ENCODE measurements at regions not wholly inside any gene's neighbourhood (a gene's known extent, or its start where the extent isn't known, plus 50 kb on each side); places are given as distances from the start of the nearest gene placed in this dataset.

GRCh38 chrY:21267164-21267563 lies 244.0 kb upstream of the RBMY1B start:
- Histone ChIP-seq H3K36me3 (no peaks in the 10 kb centered on the region), H3K9me3 (no peaks in the 10 kb centered on the region), H3K27me3 (no peaks in the 10 kb centered on the region), H3K4me1 (no peaks in the 10 kb centered on the region), H3K27ac (no peak overlapping the region), H3K4me3 (no peak overlapping the region)
- DNase-seq = no peak
- intact Hi-C loops (cut with DNase I; ENCODE audit: low total_unique reads) (no loop called here), in situ Hi-C loops (cut with MboI; ENCODE audit: low sequenced_read_pairs in 4 of 4) (loop anchor here in 1 of 4 donors (10.0 kb wide), 1 partner anchor 48 kb away; no protein-coding TSS in a partner anchor)
- no peak for ATAC-seq
- TF ChIP-seq CTCF (IDR thresholded peaks at IDR 0.05 in 4 of 5, conservative IDR thresholded peaks at IDR 0.05 in 1 of 5) (no peak), POLR2A (IDR thresholded peaks at IDR 0.05) (no peak)

DNA sequence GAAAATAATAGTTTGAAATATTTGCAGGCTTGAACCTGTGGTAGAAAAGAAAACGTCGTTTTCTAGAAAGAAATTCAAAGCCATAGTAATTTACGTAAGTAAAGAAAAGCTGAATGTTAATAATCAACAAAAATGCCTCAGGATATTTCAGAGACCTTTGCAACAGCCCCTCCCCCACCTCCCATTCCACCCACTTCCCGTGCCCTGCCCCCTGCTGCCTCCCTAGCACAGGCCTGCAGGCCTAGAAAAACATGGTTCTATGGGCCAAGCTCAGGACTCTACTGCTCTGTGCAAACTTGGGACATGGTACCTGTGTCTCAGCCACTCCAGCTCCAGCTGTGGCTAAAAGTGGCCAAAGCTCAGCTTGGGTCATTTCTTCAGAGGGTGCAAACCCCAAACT lies 223.4 kb upstream of the RBMY1B start:
- Histone ChIP-seq H3K27me3 (no peaks in the 10 kb centered on the region), H3K4me3 (no peak overlapping the region), H3K4me1 (no peaks in the 10 kb centered on the region), H3K36me3 (no peaks in the 10 kb centered on the region), H3K27ac (no peak overlapping the region), H3K9me3 (no peaks in the 10 kb centered on the region)
- TF ChIP-seq CTCF (IDR thresholded peaks at IDR 0.05 in 4 of 5, conservative IDR thresholded peaks at IDR 0.05 in 1 of 5) (no peak), POLR2A (IDR thresholded peaks at IDR 0.05) (no peak)
- in situ Hi-C loops (cut with MboI; ENCODE audit: low sequenced_read_pairs in 4 of 4) (no loop called here), intact Hi-C loops (cut with DNase I; ENCODE audit: low total_unique reads) (no loop called here)
- ATAC-seq = no peak
- no peak for DNase-seq

DNA sequence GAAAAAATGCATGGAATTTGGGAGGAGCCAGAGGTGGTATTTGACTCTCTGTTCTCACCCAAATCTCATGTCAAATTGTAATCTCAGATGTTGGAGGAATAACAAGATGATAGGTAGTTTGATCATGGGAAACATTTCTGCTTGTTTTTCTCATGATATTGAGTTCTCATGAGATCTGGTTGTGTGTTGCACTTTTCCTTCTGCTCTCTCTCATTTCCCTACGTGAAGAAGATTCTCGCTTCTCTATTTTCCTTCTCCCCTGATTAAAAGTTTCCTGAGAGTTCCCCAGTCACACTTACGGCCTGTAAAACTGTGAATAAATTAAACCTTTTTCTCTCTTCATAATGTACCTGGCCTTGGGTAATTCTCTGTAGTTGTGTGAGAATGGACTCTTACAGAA lies 222.2 kb upstream of the RBMY1B start:
- Histone ChIP-seq H3K27me3 (no peaks in the 10 kb centered on the region), H3K27ac (no peak overlapping the region), H3K4me1 (no peaks in the 10 kb centered on the region), H3K4me3 (no peak overlapping the region), H3K9me3 (no peaks in the 10 kb centered on the region), H3K36me3 (no peaks in the 10 kb centered on the region)
- in situ Hi-C loops (cut with MboI; ENCODE audit: low sequenced_read_pairs in 4 of 4) (no loop called here), intact Hi-C loops (cut with DNase I; ENCODE audit: low total_unique reads) (no loop called here)
- DNase-seq (no peak), ATAC-seq (no peak)
- TF ChIP-seq POLR2A (IDR thresholded peaks at IDR 0.05) (no peak), CTCF (IDR thresholded peaks at IDR 0.05 in 4 of 5, conservative IDR thresholded peaks at IDR 0.05 in 1 of 5) (no peak)

DNA sequence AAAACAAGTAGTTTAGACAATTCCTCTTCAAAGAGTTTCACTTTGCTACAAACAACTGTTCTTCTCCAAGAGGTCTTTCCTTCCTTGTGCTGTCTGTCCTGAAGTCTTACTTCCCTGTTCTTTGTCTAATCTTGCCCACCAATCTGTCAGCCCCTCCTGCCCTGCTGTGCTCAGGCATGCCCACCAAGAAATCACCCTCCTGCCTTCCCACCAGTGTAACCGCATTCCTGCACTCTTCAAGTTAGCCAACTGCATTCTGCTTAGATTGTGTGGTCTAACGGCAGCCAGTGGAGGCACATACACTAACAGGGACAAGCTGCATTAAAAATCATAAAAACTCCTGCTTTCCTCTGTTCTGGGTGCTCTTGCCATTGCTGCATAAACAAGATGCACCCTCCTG lies 215.9 kb upstream of the RBMY1B start:
- in situ Hi-C loops (cut with MboI; ENCODE audit: low sequenced_read_pairs in 4 of 4) = no loop called here
- intact Hi-C loops (cut with DNase I; ENCODE audit: low total_unique reads) = no loop called here
- no peak for TF ChIP-seq CTCF (IDR thresholded peaks at IDR 0.05 in 4 of 5, conservative IDR thresholded peaks at IDR 0.05 in 1 of 5)
- TF ChIP-seq POLR2A (IDR thresholded peaks at IDR 0.05) = no peak
- H3K27ac ChIP-seq = no peak overlapping the region
- no peaks in the 10 kb centered on the region for H3K36me3 ChIP-seq
- no peaks in the 10 kb centered on the region for H3K27me3 ChIP-seq
- no peak overlapping the region for H3K4me3 ChIP-seq
- DNase-seq (no peak), ATAC-seq (no peak)
- no peaks in the 10 kb centered on the region for H3K9me3 ChIP-seq
- H3K4me1 ChIP-seq = no peaks in the 10 kb centered on the region

DNA sequence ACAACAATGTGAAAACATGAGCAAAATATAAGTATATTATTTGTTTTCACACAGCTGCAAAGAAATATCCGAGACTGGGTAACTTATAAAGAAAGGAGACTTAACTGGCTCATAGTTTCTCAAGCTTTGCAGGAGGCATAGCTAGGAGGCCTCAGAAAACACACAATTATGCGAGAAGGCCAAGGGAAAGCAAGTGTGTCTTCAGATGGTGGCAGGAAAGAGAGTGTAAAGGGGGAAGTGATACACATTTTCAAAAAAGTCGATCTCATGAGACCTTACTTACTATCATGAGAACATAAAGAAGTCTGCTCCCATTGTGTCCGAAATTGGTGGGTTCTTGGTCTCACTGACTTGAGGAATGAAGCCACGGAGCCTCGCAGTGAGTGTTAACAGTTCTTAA lies 208.9 kb upstream of the RBMY1B start:
- no peaks in the 10 kb centered on the region for H3K36me3 ChIP-seq
- H3K27ac ChIP-seq = no peak overlapping the region
- no peak overlapping the region for H3K4me3 ChIP-seq
- no peaks in the 10 kb centered on the region for H3K4me1 ChIP-seq
- TF ChIP-seq POLR2A (IDR thresholded peaks at IDR 0.05) (no peak), CTCF (IDR thresholded peaks at IDR 0.05 in 4 of 5, conservative IDR thresholded peaks at IDR 0.05 in 1 of 5) (no peak)
- intact Hi-C loops (cut with DNase I; ENCODE audit: low total_unique reads) = no loop called here
- no peaks in the 10 kb centered on the region for H3K27me3 ChIP-seq
- no peak for ATAC-seq
- no peaks in the 10 kb centered on the region for H3K9me3 ChIP-seq
- in situ Hi-C loops (cut with MboI; ENCODE audit: low sequenced_read_pairs in 4 of 4) = no loop called here
- no peak for DNase-seq
